OCI-LY3 (cell line): ENCODE measurements at regions not wholly inside any gene's neighbourhood (a gene's known extent, or its start where the extent isn't known, plus 50 kb on each side); places are given as distances from the start of the nearest gene placed in this dataset.

Experiments used
- H2AFZ ChIP-seq: fragments of 200-600, 300-600 bp; shearing (Covaris generic); 2 replicates; pipeline ENCODE4 v1.6.0; 2014; ENCODE audit warnings: antibody characterized with exemption, low read depth, low read length
- H3K27ac ChIP-seq: fragments of 200-600, 300-600 bp; sonication (generic); 2 replicates; pipeline ENCODE4 v1.5.1; 2014; ENCODE audit warnings: mild to moderate bottlenecking, low read length, moderate library complexity, mixed read lengths
- H3K27me3 ChIP-seq: fragments of 200-600, 300-600 bp; sonication (generic); 2 replicates; pipeline ENCODE4 v1.6.1; 2014; ENCODE audit warnings: low read depth, low read length, mixed read lengths
- H3K36me3 ChIP-seq: fragments of 200-600, 300-600 bp; sonication (generic); replicated peaks from 2 replicates; pipeline ENCODE3; 2014; ENCODE audit warnings: low read depth, low read length, mixed read lengths
- H3K4me1 ChIP-seq: fragments of 300-600, 200-600 bp; sonication (generic); 2 replicates; pipeline ENCODE4 v1.6.1; 2014; ENCODE audit warnings: low read length, mixed read lengths
- H3K4me2 ChIP-seq: fragments of 200-600, 300-600 bp; sonication (generic); 2 replicates; pipeline ENCODE4 v1.6.1; 2014; ENCODE audit warnings: low read length, mixed read lengths
- H3K4me3 ChIP-seq: fragments of 300-600, 200-600 bp; sonication (generic); 2 replicates; pipeline ENCODE4 v1.5.1; 2014; ENCODE audit warnings: antibody characterized with exemption, mild to moderate bottlenecking, low read length, moderate library complexity
- H3K79me2 ChIP-seq: fragments of 300-600, 200-600 bp; shearing (Covaris generic); 2 replicates; pipeline ENCODE4 v1.6.1; 2014; ENCODE audit warnings: mild to moderate bottlenecking, low read length, mixed read lengths
- H3K9ac ChIP-seq: fragments of 300-600, 200-600 bp; shearing (Covaris generic); 2 replicates; pipeline ENCODE4 v1.6.0; 2014; ENCODE audit warnings: mild to moderate bottlenecking, low read length, moderate library complexity
- H3K9me3 ChIP-seq: fragments of 200-600, 300-600 bp; shearing (Covaris generic); 2 replicates; pipeline ENCODE4 v1.6.1; 2014; ENCODE audit warnings: low read length, mixed read lengths; ENCODE audit not compliant: insufficient read depth
- H4K20me1 ChIP-seq: fragments of 200-600, 300-600 bp; sonication (generic); 2 replicates; pipeline ENCODE4 v1.6.1; 2016; ENCODE audit warnings: low read length, mixed read lengths; ENCODE audit not compliant: insufficient read depth
- EZH2phosphoT487 ChIP-seq: fragments of 200-600 bp; shearing (Covaris generic); IDR thresholded peaks from 2 replicates; pipeline ENCODE4 v1.6.1; 2018; ENCODE audit warnings: antibody characterized with exemption, mixed run types, low read depth
- TF ChIP-seq, protein P1 (sequence below): fragments of 200-600, 300-600 bp; sonication (generic); IDR thresholded peaks from 2 replicates; pipeline ENCODE4 v1.5.1; 2014; ENCODE audit warnings: antibody characterized with exemption, low read length, low read depth

DNA sequence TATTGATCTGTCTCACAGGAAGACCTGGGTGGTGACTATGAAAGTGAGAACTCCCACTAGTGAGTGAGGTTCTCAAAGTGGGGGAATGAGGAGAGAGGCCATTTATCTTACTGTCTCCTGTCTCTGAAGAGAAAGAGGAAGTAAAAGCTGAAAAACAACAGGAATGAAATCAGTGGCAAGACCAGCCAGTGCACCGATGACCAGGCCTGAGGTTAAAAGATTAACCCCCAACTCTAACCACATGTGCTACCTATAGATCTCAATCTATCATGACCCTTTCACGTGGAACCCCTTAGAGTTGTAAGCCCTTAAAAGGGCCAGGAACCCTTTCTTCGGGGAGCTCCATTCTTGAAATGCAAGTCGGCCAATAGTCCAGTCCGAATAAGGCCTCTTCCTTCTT, 239.3 kb upstream of the CNTN6 start:
- Histone ChIP-seq H3K4me2 (no peak overlapping the region), H3K36me3 (peaks cover 3% of the 10 kb centered on the region), H2AFZ (no peak overlapping the region), H3K27me3 (no peaks in the 10 kb centered on the region), H4K20me1 (no peaks in the 10 kb centered on the region), H3K9me3 (no peaks in the 10 kb centered on the region), H3K79me2 (no peaks in the 10 kb centered on the region), H3K4me3 (no peak overlapping the region), H3K27ac (no peak overlapping the region), H3K4me1 (peaks cover 21% of the 10 kb centered on the region), H3K9ac (no peak overlapping the region)
- TF ChIP-seq, protein P1, sequence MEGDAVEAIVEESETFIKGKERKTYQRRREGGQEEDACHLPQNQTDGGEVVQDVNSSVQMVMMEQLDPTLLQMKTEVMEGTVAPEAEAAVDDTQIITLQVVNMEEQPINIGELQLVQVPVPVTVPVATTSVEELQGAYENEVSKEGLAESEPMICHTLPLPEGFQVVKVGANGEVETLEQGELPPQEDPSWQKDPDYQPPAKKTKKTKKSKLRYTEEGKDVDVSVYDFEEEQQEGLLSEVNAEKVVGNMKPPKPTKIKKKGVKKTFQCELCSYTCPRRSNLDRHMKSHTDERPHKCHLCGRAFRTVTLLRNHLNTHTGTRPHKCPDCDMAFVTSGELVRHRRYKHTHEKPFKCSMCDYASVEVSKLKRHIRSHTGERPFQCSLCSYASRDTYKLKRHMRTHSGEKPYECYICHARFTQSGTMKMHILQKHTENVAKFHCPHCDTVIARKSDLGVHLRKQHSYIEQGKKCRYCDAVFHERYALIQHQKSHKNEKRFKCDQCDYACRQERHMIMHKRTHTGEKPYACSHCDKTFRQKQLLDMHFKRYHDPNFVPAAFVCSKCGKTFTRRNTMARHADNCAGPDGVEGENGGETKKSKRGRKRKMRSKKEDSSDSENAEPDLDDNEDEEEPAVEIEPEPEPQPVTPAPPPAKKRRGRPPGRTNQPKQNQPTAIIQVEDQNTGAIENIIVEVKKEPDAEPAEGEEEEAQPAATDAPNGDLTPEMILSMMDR = no peak
- no peak for TF ChIP-seq EZH2phosphoT487

DNA sequence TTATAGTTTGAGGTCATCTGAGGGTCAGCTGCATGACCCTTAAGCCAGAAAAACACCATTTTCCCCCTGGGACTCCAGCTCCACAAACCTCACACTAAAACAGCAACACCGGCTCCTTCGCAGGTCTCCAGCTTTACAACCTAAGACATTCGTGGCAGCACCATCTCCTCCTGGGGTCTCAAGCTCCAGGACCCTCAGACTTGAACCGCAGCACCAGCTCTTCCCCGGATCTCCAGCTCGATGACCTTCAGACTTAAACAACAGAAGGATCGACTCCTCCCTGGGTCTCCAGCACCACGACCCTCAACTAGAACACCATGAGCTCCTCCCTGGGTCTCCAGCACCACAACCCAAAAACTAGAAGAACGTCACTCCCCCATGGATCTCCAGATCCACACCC, 233.7 kb upstream of the CNTN6 start:
- H3K9ac ChIP-seq = no peak overlapping the region
- peak overlapping the region; percentile 33 for H3K4me3 ChIP-seq
- H3K4me1 ChIP-seq = peaks cover 11% of the 10 kb centered on the region; the same call in 1 of the 2 replicates
- H3K9me3 ChIP-seq = no peaks in the 10 kb centered on the region
- peak overlapping the region; percentile 47 for H3K4me2 ChIP-seq
- H2AFZ ChIP-seq = peak overlapping the region; percentile 81; the same call in 1 of the 2 replicates
- H3K27ac ChIP-seq = no peak overlapping the region
- no peaks in the 10 kb centered on the region for H3K27me3 ChIP-seq
- no peaks in the 10 kb centered on the region for H3K79me2 ChIP-seq
- TF ChIP-seq EZH2phosphoT487 = no peak
- TF ChIP-seq, protein P1 = no peak
- no peaks in the 10 kb centered on the region for H4K20me1 ChIP-seq
- no peaks in the 10 kb centered on the region for H3K36me3 ChIP-seq

DNA sequence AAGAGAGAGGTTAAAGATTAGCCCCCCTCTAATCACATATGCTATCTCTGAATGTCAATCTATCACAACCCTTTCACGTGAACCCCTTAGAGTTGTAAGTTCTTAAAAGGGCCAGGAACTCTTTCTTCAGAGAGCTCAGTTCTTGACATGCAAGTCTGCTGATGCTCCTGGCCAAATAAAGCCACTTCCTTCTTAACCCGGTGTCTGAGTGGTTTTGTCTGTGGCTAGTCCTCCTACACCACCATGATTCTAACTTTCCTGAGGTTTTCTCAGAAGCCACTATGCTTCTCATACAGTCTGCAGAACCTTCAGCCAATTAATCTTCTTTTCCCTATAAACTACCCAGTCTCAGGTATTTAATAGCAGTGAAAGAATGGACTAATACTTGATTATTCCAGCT, 231.1 kb upstream of the CNTN6 start:
- H3K79me2 ChIP-seq = no peaks in the 10 kb centered on the region
- no peak for TF ChIP-seq EZH2phosphoT487
- TF ChIP-seq, protein P1 = no peak

DNA sequence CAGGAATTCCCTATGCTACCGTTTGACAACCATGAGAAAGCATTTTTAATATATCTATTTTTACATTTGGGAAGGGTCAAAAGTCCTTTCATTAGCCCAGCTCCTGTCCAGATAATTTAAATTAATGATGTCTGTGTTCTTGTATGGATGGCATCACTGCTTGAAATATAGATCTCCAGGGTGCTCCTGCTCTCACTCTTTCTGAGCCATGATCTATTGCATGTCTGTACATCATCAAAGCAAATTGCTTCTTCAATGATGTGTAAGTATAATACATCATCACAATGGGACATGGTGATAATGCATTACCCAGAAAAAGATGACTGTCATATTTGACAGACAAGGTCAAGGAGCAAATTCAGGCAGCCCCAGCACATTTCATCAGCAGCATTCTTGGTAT, 223.6 kb upstream of the CNTN6 start:
- no peaks in the 10 kb centered on the region for H3K27me3 ChIP-seq
- H3K4me1 ChIP-seq = no peaks in the 10 kb centered on the region
- no peaks in the 10 kb centered on the region for H3K36me3 ChIP-seq
- H4K20me1 ChIP-seq = no peaks in the 10 kb centered on the region
- no peak overlapping the region for H2AFZ ChIP-seq
- no peak for TF ChIP-seq EZH2phosphoT487
- TF ChIP-seq, protein P1 = no peak
- no peak overlapping the region for H3K4me2 ChIP-seq
- H3K4me3 ChIP-seq = no peak overlapping the region
- H3K9me3 ChIP-seq = no peaks in the 10 kb centered on the region
- no peak overlapping the region for H3K27ac ChIP-seq
- H3K9ac ChIP-seq = no peak overlapping the region
- no peaks in the 10 kb centered on the region for H3K79me2 ChIP-seq

More for the DNA sequence above, 231.1 kb upstream of the CNTN6 start:
- no peaks in the 10 kb centered on the region for H3K9me3 ChIP-seq
- H4K20me1 ChIP-seq = no peaks in the 10 kb centered on the region
- no peak overlapping the region for H3K9ac ChIP-seq
- H3K4me2 ChIP-seq = no peak overlapping the region
- H3K27me3 ChIP-seq = no peaks in the 10 kb centered on the region
- H3K36me3 ChIP-seq = no peaks in the 10 kb centered on the region
- no peak overlapping the region for H2AFZ ChIP-seq
- no peak overlapping the region for H3K27ac ChIP-seq
- H3K4me3 ChIP-seq = no peak overlapping the region
- peaks cover 8% of the 10 kb centered on the region; the same call in 1 of the 2 replicates for H3K4me1 ChIP-seq
